Endothelial cell of umbilical vein (primary cell): ENCODE measurements at regions not wholly inside any gene's neighbourhood (a gene's known extent, or its start where the extent isn't known, plus 50 kb on each side); places are given as distances from the start of the nearest gene placed in this dataset.

Source experiments
- BruUV-seq: library from RNA; stranded (reverse); fragments of 400-500 nt; replicated peaks from 2 replicates; lab custom pipeline; 2021; lab: Mats Ljungman, UMichigan
- CTCF ChIA-PET: fragments of 300-600, 350-600 bp; sonication (Branson Sonifier 250); formaldehyde crosslinking; loops from one replicate; lab custom pipeline; 2021; ENCODE audit warnings: antibody characterized with exemption, inconsistent platforms; lab: Charles Lee
- POLR2A ChIA-PET: fragments of 300-600, 350-600 bp; sonication (Branson Sonifier 250); formaldehyde crosslinking; loops from one replicate; lab custom pipeline; 2021; ENCODE audit warnings: antibody characterized with exemption, inconsistent platforms; lab: Charles Lee
- DNase-seq: peaks from one replicate; pipeline ENCODE4 v3.0.0-alpha.2; 2011; ENCODE audit warnings: low read depth, low spot score
- FAIRE-seq: peaks from 2 replicates; lab custom pipeline; 2011; peaks lifted over from hg19 to GRCh38; lab: Jason Lieb, UNC
- H2AFZ ChIP-seq: 2 replicates; pipeline ENCODE4 v1.6.0; 2012; ENCODE audit warnings: low read depth, low read length, control low read depth, inconsistent platforms
- H3K27ac ChIP-seq: 2 replicates; pipeline ENCODE4 v1.5.1; 2011; ENCODE audit warnings: low read depth, mild to moderate bottlenecking, control low read depth, low read length, moderate library complexity; ENCODE audit not compliant: insufficient read depth
- H3K27me3 ChIP-seq, 2 experiments: 2 replicates each; pipeline versions ENCODE4 v1.6.0 to v1.6.1; 2011; ENCODE audit warnings: low read length in 2 of 2, mixed read lengths in 1 of 2; ENCODE audit not compliant: control insufficient read depth in 2 of 2, insufficient read depth in 2 of 2
- H3K36me3 ChIP-seq, 2 experiments: 2 replicates in 1 of 2; 3 replicates in 1 of 2; pipeline ENCODE4 v1.5.1; 2011; ENCODE audit warnings: low read length in 2 of 2, mild to moderate bottlenecking in 1 of 2, moderate library complexity in 1 of 2; ENCODE audit not compliant: control insufficient read depth in 2 of 2, insufficient read depth in 2 of 2; ENCODE audit errors: extremely low read depth in 1 of 2
- H3K4me1 ChIP-seq: 3 replicates; pipeline ENCODE4 v1.5.1; 2011; ENCODE audit warnings: mild to moderate bottlenecking, low read length; ENCODE audit not compliant: control insufficient read depth, insufficient read depth; ENCODE audit errors: extremely low read depth
- H3K4me2 ChIP-seq: 2 replicates; pipeline ENCODE4 v1.6.1; 2011; ENCODE audit warnings: low read length, control low read depth, mixed read lengths; ENCODE audit not compliant: insufficient read depth
- H3K4me3 ChIP-seq, 3 experiments: fragments of 200-600 bp in 1 of 3; sonication (generic), shearing (Covaris generic) in 1 of 3; replicated peaks in 1 of 3; 2 replicates each; pipeline ENCODE4 v1.5.1; 2011 to 2016; ENCODE audit warnings: control low read depth in 3 of 3, low read length in 3 of 3, mild to moderate bottlenecking in 2 of 3, inconsistent platforms in 1 of 3, low read depth in 1 of 3, moderate library complexity in 1 of 3; ENCODE audit not compliant: insufficient read depth in 1 of 3
- H3K79me2 ChIP-seq: 2 replicates; pipeline ENCODE4 v1.6.0; 2012; ENCODE audit warnings: low read length, inconsistent platforms; ENCODE audit not compliant: control insufficient read depth, insufficient read depth
- H3K9ac ChIP-seq: replicated peaks from 2 replicates; pipeline ENCODE3; 2011; ENCODE audit warnings: low read length, control low read depth; ENCODE audit not compliant: insufficient read depth; ENCODE audit errors: extremely low read depth
- H3K9me1 ChIP-seq: replicated peaks from 3 replicates; pipeline ENCODE4 v1.6.0; 2011; ENCODE audit warnings: mild to moderate bottlenecking, low read length; ENCODE audit not compliant: control insufficient read depth, insufficient read depth; ENCODE audit errors: extremely low read depth
- H3K9me3 ChIP-seq: replicated peaks from 2 replicates; pipeline ENCODE4 v1.5.1; 2012; ENCODE audit warnings: low read length, inconsistent platforms; ENCODE audit not compliant: control insufficient read depth, insufficient read depth
- H4K20me1 ChIP-seq: replicated peaks from 2 replicates; pipeline ENCODE3; 2011; ENCODE audit warnings: mild to moderate bottlenecking, low read length; ENCODE audit not compliant: control insufficient read depth, insufficient read depth; ENCODE audit errors: extremely low read depth
- CTCF ChIP-seq, 2 donors: IDR thresholded peaks; 1 replicate in 1 of 2; 2 replicates in 1 of 2; pipeline ENCODE4 v1.5.1; 2011; ENCODE audit warnings: low read length in 2 of 2, mild to moderate bottlenecking in 2 of 2, moderate library complexity in 2 of 2, control low read depth in 1 of 2, inconsistent platforms in 1 of 2, low read depth in 1 of 2; ENCODE audit not compliant: insufficient read depth in 1 of 2; ENCODE audit errors: extremely low read depth in 1 of 2
- EZH2 ChIP-seq: IDR thresholded peaks from 2 replicates; pipeline ENCODE4 v1.6.1; 2012; ENCODE audit warnings: borderline replicate concordance, low read depth, mild to moderate bottlenecking, moderate library complexity, low read length, inconsistent platforms; ENCODE audit not compliant: severe bottlenecking
- FOS ChIP-seq: IDR thresholded peaks from 2 replicates; pipeline ENCODE4 v1.6.1; 2011; ENCODE audit warnings: mild to moderate bottlenecking, low read length, moderate library complexity, borderline replicate concordance; ENCODE audit not compliant: insufficient read depth
- GATA2 ChIP-seq: IDR thresholded peaks from 2 replicates; pipeline ENCODE4 v1.7.0; 2011; ENCODE audit warnings: low read depth, mild to moderate bottlenecking, moderate library complexity, mixed read lengths, low read length; ENCODE audit not compliant: insufficient read length, insufficient read depth
- JUN ChIP-seq: IDR thresholded peaks from 2 replicates; pipeline ENCODE4 v1.6.1; 2011; ENCODE audit warnings: borderline replicate concordance, low read depth; ENCODE audit not compliant: insufficient read length, insufficient read depth
- MAX ChIP-seq: IDR thresholded peaks from 2 replicates; pipeline ENCODE4 v1.6.1; 2011; ENCODE audit not compliant: insufficient read depth, insufficient read length
- MYC ChIP-seq: IDR thresholded peaks from one replicate; pipeline ENCODE4 v1.6.1; 2011; ENCODE audit warnings: mild to moderate bottlenecking, low read depth, low read length
- POLR2A ChIP-seq: IDR thresholded peaks from 2 replicates; pipeline ENCODE4 v1.6.1; 2012; ENCODE audit warnings: low read depth, mild to moderate bottlenecking, control low read depth, low read length
- dilution Hi-C: fragments of 300-500 bp; cut with MboI; formaldehyde crosslinking; loops from one replicate; pipeline ENCODE4 v1.15.0; 2019; ENCODE audit warnings: low sequenced_read_pairs; ENCODE audit not compliant: extremely low pct_ligation_motif_present
- intact Hi-C: fragments of 100-400 bp; cut with micrococcal nuclease; formaldehyde crosslinking; loops from one replicate; pipeline ENCODE4 v1.10.0; 2022

DNA sequence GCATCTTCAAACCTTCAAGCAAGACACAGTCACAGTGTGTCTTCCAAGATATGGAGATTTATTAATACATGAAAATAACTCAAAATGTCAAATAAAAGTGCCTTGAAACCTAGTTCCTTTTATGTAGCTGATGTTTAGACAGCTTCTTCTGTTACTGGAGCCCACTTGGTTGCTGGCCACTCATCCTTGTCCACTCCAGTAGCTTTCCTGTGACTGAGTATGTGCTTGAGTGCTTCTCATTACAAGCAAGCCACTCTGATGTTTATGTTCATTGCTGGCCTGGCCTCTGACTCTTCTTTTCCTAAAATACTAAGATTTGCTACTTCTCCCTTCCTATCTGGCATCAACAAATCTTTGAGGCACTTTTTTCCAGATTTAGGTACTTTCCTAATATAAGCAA, 545.2 kb upstream of the MAN1A1 start:
- Histone ChIP-seq H4K20me1 (no peaks in the 10 kb centered on the region), H3K4me1 (no peaks in the 10 kb centered on the region), H2AFZ (no peak overlapping the region), H3K4me3 (no peak overlapping the region), H3K9me3 (no peaks in the 10 kb centered on the region), H3K36me3 (no peaks in the 10 kb centered on the region), H3K27me3 (no peaks in the 10 kb centered on the region), H3K79me2 (no peaks in the 10 kb centered on the region), H3K4me2 (no peak overlapping the region), H3K9me1 (no peaks in the 10 kb centered on the region), H3K9ac (no peak overlapping the region), H3K27ac (no peak overlapping the region)
- no peak for TF ChIP-seq GATA2
- TF ChIP-seq POLR2A = no peak
- TF ChIP-seq JUN = no peak
- TF ChIP-seq FOS = no peak
- TF ChIP-seq CTCF (IDR thresholded peaks at IDR 0.05; ENCODE audit: extremely low read depth in 1 of 2, insufficient read depth in 1 of 2, low read depth in 1 of 2, low read length in 2 of 2) = no peak
- ChIA-PET POLR2A (no interaction called here), CTCF (no interaction called here)
- FAIRE-seq (no peak), DNase-seq (no peak)
- dilution Hi-C loops (no loop called here), intact Hi-C loops (no loop called here)
- no TSS peak for BruUV-seq

- TF ChIP-seq MAX (no peak), JUN (no peak), FOS (no peak), EZH2 (no peak), GATA2 (no peak), POLR2A (no peak), MYC (no peak), CTCF (IDR thresholded peaks at IDR 0.05; ENCODE audit: extremely low read depth in 1 of 2, insufficient read depth in 1 of 2, low read depth in 1 of 2, low read length in 2 of 2) (no peak)
- no peaks in the 10 kb centered on the region for H3K27me3 ChIP-seq
- H3K4me2 ChIP-seq = no peak overlapping the region
- H3K36me3 ChIP-seq = no peaks in the 10 kb centered on the region
- no peak overlapping the region for H3K4me3 ChIP-seq
- H3K4me1 ChIP-seq = no peaks in the 10 kb centered on the region
- no peaks in the 10 kb centered on the region for H3K79me2 ChIP-seq
- H3K9ac ChIP-seq = no peak overlapping the region
- CTCF ChIA-PET = no interaction called here
- H3K27ac ChIP-seq = no peak overlapping the region
- FAIRE-seq (no peak), DNase-seq (no peak)
- H3K9me3 ChIP-seq = no peaks in the 10 kb centered on the region
- intact Hi-C loops (no loop called here), dilution Hi-C loops (no loop called here)
- no TSS peak for BruUV-seq
- POLR2A ChIA-PET = no interaction called here
- H3K9me1 ChIP-seq = no peaks in the 10 kb centered on the region
- H4K20me1 ChIP-seq = no peaks in the 10 kb centered on the region
- H2AFZ ChIP-seq = no peak overlapping the region
These were observed 542.1 kb upstream of the MAN1A1 start for GRCh38 chr6:119891644-119892043.
